RCC 7860 (cell line): ENCODE measurements at regions not wholly inside any gene's neighbourhood (a gene's known extent, or its start where the extent isn't known, plus 50 kb on each side); places are given as distances from the start of the nearest gene placed in this dataset.

ENCODE experiments used
- DNase-seq: peaks from one replicate; pipeline ENCODE4 v3.0.0-alpha.2; 2015; ENCODE audit warnings: low spot score
- FAIRE-seq: peaks from 2 replicates; lab custom pipeline; 2012; peaks lifted over from hg19 to GRCh38; lab: Jason Lieb, UNC

DNA sequence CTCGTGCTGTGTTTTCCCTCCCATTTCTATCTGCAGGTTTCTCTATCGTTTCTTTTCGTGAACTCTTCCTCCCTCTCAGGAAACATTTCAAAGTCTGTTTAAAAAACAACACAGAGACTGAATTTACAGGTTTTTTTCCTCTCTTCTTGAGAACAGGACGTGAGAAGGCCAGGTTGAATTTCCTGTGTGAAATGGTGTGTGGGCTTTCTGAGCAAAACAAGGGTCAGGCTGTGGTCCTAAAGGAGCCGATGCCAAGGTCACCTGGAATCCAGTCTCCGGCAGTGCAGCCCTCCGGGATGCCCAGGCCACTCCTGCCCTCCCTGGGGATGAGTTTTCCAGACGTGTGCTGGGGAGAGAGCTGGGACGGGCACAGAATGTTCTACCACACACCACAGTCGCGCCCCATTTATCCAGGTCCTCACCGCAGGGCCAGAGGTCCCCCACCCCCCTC is 62.7 kb upstream of the RUNX3 start:
- no peak for FAIRE-seq
- no peak for DNase-seq

DNA sequence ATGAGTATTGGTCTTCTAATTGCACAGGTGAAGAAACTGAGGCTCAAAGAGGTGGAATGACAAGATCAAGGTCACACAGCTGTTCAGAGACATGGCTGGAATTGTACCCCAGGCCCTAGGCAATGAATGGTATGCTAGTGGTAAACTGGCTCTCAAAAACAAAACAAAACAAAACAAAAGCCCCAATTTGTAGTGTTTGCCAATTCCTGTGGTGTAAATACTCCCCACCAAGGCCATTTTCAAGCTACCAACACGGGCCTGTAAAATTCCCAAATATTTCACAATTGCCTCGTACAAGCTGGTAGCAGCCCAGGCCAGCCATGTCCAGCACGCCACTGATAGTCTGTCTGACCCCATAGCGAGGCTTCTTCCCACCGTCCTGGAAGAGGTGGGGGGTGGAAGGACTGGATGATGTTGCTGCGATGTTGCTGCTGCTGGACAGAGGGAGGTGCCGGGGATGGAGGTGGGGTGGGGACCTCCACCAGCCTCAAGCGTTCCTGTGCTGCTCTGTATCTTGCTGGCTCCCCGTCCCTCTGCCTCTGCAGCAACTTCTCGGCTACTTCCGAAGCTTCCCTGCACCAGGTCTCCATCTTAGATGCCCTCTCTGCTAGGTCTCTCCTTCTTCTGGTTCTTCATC is 62.2 kb upstream of the RUNX3 start:
- no peak for FAIRE-seq

DNA sequence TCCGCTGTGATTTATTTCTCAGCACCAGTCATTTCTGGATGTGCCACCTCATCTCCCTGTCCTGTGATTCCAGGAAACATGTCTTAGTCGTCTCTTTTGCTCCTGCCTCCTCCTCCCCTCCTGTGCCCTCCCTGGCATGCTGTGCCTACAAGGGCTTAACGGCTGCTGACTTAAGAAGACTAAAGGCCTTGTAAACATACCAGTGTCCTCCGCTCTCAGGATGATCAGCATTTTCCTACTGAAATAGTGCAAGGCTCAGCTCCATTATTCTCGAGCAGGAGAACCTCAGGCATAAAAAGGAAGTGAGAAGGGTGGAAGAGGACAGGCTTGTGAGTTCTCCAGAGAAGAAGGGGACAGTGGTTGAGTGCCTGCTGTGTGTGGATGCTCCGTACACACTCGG is 61.6 kb upstream of the RUNX3 start:
- no peak for FAIRE-seq
- no peak for DNase-seq

More for the DNA sequence above, 62.2 kb upstream of the RUNX3 start:
- DNase-seq = no peak

DNA sequence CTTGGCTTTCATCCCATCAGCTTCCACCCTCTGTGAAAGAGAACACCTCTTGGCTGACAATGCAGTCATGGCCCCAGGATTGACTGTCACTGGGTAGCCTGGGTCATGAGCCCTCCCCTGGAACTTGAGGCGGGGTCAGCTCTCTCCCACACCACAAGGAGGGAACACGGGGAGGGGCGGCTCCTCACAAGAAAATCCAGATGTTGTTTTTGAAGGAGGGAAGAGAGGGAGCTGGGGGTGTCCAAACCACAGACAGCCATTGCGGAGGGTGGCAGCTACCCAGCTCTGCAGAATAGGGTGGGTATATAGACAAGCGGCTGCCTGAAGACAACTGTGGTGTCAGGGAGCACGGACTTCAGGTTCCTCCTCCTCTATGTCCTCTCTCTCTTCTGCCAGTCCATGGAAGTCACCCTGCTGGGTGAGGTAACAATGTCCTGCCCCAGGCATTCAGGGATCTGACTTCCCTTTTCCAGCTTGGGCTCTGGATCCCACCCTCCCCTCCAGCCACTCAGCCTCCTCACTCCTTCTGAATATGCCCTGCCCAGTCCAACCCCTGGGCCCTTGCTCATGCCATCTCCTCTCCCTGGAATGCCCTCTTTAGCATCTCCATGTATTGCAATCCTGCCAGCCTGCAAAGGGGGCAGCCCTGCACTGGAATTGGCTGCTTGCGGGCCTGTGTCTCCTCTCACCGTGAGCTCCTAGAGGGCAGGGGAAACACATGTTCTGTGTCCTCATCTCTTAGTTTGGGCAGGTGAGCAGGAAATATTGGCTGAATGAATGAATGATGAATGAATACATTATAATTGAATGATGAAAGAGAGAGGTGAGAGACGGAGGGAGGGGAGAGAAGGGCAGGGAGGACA is 60.9 kb upstream of the RUNX3 start:
- no peak for FAIRE-seq

DNA sequence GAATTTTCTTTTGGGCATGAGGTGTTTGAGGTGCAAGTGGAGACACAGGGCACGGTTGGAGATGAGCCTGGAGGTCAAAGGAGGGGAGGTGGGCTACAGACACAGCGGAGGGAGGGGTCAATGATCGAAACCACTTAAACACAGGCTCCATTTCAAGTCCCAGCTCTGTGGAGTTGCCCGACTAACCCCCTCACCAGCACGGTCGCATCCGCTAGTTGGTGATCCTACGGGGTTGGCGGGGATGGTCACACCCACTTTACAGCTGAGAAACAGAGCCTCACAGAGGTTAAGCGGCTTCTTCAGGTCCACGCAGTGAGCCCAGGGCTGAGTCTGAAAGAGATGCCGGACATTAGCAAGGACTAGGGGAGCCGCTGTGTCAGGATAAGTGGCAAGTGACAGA is 60.1 kb upstream of the RUNX3 start:
- DNase-seq = no peak
- FAIRE-seq = no peak

More for the DNA sequence above, 60.9 kb upstream of the RUNX3 start:
- DNase-seq = no peak

DNA sequence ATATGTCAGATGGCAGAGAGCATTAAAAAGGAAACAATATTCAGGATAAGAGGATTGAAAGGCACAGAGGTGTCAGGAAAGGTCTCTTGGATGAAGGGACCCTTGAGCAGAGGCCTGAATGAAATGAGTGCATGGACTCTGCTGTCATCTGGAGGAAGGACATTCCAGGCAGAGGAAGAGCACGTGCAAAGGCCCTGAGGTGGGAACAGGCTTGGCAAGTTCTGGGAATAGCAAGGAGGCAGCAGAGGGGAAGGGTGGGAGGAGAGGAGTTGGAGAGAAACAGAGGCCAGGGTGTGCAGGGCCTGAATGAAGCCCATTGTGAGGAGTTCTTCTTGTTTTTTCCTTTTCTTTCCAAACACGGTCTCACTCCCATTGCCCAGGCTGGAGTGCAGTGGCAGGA is 59.0 kb upstream of the RUNX3 start:
- no peak for FAIRE-seq
- no peak for DNase-seq

DNA sequence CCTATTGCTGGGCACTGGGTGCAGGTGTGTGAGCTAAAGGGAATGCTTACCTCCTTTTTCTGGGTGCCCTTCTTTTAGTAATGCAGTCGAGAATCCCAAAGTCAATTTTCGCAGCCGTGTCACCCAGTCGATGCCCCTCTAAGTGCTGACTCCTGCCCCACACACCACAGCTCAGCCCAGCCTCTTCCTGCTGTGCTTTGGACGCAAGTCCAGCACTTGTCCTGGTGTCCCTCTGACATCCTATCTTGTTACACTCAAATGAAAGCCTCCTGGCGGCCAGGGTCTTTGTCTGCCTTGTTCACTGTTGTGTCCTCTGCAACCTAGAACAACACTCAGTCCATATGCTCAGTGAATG is 58.5 kb upstream of the RUNX3 start:
- no peak for FAIRE-seq
- DNase-seq = no peak

DNA sequence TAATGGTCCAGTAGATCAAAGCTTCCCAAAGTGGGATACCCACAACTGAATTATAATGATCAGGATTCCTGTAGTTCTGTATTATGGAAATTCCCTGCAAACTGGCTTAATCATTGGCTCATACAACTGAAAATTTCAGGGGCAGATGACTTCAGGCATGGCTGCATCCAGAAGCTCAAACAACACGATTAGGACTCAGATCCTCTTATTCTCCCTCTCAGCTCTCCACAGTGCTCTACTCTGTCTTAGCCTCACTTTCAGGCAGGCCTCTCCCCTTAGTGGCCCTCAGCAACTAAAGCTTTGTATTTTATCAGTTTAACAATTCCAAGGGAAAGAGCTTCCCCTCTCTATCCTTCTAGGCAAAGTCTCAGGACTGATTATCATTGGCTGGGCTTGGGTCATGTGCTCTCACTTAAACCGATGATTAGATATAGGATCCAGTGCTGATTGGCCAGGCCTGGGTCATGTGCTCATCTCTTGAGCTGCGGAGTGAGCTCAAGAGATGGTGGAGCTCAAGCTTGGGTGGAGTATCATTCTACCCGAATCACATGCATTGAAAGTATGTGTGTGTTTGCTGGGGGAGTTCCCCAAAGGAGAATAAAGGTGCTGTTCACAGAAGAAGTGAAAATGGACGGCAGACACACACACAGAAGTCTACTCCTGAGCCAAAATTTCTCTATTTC is 57.9 kb upstream of the RUNX3 start:
- FAIRE-seq (no peak), DNase-seq (no peak)

DNA sequence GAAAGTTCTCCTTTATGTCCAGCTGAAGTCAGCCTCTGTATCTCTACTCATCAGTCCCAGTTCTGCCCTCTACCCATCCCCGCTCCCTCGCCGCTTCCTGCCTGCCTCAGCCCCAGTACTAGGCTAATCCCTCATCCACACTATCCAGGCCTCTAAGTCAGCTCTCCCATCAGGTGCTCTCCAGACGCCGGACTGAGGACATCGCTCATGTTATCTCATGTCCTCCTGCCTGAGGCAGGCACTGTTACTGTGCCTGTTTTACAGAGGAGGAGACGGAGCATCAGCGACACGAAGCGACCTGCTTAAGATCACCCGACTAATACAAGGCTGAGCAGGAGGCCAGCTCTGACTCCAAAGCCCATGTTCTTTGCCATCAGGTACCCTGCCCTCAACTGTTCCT is 57.3 kb upstream of the RUNX3 start:
- no peak for DNase-seq
- no peak for FAIRE-seq

DNA sequence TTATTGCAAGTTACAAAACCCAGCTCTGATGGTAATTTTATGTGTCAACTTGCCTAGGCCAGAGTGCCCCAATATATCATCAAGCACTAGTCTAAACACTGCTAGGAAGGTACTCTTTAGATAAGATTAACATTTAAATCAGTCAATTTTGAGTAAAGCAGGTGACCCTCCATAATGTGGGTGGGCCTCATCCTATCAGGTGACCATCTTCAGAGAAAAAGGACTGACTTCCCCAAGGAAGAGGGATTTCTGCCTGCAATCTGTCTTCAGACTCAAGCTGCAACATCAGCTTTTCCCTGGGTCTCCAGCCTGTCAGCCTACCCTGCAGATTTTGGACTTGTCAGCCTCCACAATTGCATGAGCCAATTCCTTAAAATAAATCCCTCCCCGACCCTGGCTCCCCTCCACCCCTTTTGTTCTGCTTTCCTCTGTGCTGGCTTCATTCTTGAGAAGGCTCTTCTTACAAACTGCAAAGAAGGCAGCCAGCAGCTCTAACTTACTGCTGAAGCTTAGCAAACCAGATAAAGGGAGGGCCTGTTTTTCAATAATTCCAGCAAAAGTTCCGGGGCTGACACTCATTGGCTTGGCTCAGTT is 56.4 kb upstream of the RUNX3 start:
- FAIRE-seq (no peak), DNase-seq (no peak)

DNA sequence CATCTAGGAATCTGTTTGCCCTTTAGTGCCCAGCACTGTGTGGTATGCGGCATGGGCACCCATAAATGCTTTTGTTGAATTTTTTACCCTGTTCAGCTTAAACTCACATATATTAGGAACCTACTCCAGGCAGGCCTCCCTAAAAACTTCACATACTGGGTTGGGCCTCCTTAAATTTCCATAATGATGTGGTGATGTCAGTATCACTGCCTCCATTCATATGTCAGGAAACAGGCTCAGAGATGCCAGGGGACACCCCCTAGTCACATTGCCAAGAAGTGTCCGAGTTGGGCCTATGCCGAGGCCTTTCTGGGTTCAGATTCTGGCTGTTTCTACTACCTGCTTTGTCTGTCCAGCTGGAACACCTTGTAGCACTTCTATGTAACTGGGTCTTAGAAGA is 55.7 kb upstream of the RUNX3 start:
- FAIRE-seq (no peak), DNase-seq (no peak)

DNA sequence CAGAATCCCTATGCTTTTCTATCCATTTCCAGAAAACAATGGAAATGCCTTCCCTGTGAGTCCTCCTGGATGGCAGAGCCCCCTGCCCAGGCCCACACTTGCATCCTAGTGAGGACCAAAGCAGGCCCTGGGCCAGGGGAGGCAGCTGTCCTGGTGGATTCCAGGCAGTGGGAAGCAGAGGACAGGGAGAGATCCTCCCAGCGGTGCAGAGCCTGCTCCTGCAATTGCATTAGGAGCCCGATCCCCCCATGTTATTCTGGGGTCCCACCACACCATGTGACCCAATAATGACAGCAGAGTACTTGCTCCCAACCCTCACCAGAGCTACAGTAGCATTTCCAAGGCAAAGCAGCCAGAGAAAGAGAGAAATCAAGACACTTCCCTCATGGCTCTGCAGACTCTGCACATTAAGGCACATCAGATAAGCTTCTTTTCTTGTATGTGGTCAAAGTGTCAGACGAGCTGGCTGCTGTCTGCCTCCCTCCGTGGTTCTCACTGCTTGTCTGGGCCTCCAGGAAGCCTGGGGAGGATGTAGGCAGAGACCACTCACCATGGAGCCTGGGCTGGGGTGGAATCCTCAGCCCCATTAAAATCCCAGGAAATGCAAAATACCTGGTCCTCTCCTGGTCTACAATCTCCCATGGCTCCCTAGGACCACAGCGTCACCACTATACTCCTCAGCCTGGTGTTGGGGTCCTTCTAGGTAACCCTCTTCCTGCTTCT is 54.9 kb upstream of the RUNX3 start:
- DNase-seq (no peak), FAIRE-seq (no peak)

DNA sequence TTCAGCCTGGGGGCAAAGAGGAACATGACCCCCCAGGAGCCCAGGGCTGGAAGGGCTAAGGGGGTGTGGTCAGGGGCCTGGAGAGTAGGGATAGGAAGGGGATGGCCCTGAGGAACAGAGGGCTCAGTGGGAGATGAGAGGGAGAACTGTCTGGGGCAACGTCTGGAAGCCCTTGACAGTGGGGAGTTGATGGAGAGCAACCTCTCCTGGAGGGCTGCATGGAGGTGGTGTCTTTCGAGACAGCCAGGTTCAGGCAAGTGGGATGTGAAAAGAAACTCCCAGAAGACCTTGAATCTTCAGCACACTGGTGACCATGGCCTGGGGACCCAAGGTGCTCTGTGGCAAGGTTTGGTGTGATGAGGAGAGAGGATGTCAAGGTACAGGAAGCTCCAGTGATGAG is 54.2 kb upstream of the RUNX3 start:
- DNase-seq = no peak
- no peak for FAIRE-seq

DNA sequence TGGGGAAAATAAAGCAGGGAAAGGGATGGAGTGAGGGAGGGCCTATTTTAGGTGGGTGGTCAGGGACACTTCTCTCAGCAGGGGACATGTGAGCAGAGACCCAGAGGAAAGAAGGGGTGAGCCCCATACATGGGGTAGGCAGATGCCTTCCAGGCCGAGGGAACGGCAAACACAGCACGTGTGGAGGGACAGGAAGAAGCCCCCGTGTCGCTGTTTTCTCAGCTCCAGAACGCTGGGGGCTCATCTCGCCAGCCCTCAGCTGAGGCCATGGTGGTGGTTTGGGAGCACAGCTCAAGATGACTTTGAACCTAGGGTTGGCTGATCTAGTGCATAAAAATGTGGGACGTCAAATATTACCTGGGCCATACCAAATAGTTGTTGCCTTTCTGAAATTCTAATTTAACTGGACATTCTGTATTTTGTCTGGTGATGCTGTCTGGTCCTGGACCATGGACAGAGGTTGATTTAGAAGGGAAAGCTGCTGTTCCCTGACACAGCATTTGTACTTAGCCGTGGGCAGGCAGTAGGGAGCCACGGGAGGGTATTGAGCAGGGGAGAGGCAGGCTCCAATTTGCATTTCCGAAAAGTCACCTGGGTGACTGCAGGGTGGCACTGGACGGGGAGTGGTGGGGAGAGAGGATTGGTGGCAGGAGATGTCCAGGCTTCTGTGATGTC is 53.1 kb upstream of the RUNX3 start:
- no peak for FAIRE-seq
- no peak for DNase-seq

DNA sequence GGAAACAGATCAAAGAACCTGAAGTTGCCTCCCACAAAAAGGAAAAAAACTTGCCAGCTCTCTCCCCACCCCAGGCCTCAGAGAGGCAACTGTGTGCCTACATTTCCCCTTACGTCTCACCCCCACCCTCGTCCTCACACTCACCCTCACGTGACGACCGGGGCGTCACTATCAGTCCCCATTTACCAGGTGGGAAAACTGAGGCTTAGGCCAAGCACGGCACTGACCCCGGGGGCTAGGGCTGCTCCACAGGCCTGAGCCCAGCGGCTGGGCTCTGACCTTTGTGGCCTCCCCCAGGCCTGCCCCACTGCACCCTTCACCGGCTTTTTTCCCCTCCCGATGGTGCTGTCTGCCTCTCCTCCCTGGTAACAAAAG is 51.5 kb upstream of the RUNX3 start:
- FAIRE-seq = no peak

DNA sequence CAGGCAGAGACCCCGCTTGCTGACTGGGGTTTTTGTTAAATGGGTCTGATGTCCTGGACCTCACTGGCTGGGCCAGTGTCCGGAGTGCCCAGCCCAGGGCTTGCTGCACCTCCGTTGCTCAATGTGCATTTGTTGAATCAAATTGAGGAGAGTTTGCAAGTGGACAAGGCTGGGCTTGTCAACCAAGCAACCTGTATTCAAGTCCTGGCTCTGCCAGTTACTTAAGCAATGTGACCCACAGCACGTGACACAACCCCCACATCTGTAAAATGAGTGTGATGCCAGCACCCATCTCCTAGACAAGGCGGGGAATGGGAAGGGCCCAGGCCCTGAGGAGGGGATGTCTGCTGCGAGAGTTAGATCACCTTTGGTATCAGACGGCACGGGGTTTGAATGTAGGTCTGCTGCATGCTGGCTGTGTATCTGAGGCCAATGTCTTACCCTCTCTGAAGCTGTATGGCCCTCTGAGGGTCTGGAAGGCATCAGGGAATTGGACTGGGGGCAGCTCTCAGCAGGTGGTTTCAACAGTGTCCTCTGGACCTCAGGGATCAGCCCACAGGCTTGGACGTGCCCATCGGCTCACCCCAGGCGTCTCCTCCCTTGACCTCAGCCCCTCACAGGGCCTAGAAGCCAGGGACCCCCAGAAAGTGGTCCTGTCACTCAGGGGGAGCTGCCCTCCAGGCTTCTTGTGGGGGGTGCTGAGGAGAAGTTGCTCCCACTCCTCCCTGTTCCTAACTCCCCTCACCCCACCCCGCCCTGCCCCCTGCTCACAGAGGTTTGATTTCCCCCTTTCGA is 51.0 kb upstream of the RUNX3 start:
- FAIRE-seq (no peak), DNase-seq (no peak)

More for the DNA sequence above, 51.5 kb upstream of the RUNX3 start:
- no peak for DNase-seq
